ENCODE measurements at regions not wholly inside any gene's neighbourhood (a gene's known extent, or its start where the extent isn't known, plus 50 kb on each side); places are given as distances from the start of the nearest gene placed in this dataset.

DNA sequence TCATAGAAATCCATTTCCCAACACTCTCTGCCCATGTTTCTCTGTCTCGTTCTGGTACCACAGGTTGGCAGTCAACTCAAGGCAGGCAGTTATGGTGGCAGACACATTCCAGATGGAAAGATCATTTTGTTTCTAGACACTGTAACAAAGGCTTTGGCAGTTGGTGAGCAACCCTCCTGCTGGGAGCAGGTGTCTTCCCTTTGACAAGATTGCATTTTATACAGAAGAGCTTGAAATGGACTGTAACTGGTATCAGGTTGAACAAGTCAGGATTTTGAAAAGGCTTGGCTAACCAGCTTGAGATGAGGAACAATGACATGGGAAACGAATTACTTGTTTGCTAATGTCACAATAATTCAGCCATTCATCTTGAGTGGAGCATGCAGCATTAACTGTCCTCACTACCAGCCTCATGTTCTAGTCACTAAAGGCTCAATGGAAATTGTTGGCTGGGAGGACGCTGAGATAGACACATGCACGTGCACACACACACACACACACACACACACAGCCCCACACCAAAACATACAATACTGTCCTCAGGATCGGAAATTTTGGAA lies 170.0 kb downstream of the SEMA6D start:
- TF ChIP-seq BRCA1 (IDR thresholded peaks at IDR 0.05; ENCODE audit: low read depth, low read length) (no peak), FOSL1 (IDR thresholded peaks at IDR 0.05; ENCODE audit: insufficient read depth, low read depth, low read length) (no peak), POLR2A (IDR thresholded peaks at IDR 0.05; ENCODE audit: control extremely low read depth in 1 of 2, low read depth in 2 of 2, low read length in 2 of 2) (no peak), TAF1 (IDR thresholded peaks at IDR 0.05; ENCODE audit: low read depth, low read length) (no peak), JUND (IDR thresholded peaks at IDR 0.05; ENCODE audit: low read length) (no peak), EP300 (IDR thresholded peaks at IDR 0.05; ENCODE audit: borderline replicate concordance in 1 of 2, low read depth in 2 of 2, low read length in 2 of 2) (no peak), CHD2 (IDR thresholded peaks at IDR 0.05; ENCODE audit: low read length) (no peak), ATF2 (IDR thresholded peaks at IDR 0.05; ENCODE audit: low read length) (no peak)
- TF ChIP-seq, protein P1, sequence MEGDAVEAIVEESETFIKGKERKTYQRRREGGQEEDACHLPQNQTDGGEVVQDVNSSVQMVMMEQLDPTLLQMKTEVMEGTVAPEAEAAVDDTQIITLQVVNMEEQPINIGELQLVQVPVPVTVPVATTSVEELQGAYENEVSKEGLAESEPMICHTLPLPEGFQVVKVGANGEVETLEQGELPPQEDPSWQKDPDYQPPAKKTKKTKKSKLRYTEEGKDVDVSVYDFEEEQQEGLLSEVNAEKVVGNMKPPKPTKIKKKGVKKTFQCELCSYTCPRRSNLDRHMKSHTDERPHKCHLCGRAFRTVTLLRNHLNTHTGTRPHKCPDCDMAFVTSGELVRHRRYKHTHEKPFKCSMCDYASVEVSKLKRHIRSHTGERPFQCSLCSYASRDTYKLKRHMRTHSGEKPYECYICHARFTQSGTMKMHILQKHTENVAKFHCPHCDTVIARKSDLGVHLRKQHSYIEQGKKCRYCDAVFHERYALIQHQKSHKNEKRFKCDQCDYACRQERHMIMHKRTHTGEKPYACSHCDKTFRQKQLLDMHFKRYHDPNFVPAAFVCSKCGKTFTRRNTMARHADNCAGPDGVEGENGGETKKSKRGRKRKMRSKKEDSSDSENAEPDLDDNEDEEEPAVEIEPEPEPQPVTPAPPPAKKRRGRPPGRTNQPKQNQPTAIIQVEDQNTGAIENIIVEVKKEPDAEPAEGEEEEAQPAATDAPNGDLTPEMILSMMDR (IDR thresholded peaks at IDR 0.05; ENCODE audit: control extremely low read depth in 1 of 3, insufficient read depth in 1 of 3, low read depth in 1 of 3, low read length in 3 of 3): no peak
- TF ChIP-seq, protein P2, sequence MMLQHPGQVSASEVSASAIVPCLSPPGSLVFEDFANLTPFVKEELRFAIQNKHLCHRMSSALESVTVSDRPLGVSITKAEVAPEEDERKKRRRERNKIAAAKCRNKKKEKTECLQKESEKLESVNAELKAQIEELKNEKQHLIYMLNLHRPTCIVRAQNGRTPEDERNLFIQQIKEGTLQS (IDR thresholded peaks at IDR 0.05; ENCODE audit: insufficient read depth, low read depth, low read length): no peak
